Occipital lobe (tissue), 1 donor: ENCODE measurements at regions not wholly inside any gene's neighbourhood (a gene's known extent, or its start where the extent isn't known, plus 50 kb on each side); places are given as distances from the start of the nearest gene placed in this dataset.

Experiments
- DNase-seq: peaks from one replicate; lab custom pipeline; 2025; lab: John Stamatoyannopoulos, UW

DNA sequence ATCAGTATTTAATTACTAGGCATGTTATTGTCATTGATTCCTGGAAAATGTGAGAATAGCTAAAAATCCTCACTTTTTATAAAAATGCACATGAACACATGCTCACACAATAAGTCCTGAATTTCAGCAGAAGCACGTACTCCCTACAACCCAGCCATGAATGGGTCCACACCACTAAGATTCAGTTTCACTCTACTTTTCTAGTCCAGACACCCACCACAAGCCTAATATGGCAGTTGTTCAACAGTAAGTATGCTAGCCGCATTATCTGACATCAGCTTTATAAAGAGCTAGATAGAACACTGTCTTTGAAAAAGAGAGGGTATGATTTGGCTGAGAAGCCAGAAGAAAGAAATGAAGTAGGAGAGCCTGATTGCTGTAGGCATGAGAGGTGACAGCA is 639.3 kb downstream of the BRINP1 start:
- DNase-seq = no peak

DNA sequence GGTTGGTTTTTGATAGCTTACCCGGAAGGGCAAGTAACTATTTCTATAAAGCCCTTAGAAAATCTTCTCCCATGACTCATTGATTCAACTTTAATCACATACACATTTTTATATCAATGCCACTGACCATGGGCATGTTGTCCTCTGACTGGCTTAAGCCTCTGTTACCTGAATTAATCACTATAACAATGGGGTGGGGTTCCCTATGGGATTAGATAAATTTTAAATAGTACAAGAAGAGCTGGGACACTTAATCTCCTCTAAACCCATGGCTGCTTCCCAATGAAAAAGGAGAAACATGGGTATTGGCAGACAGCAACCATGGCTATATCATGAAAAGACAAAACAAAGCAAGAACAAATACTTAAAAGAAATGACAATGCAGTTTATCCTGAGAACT is 636.2 kb downstream of the BRINP1 start:
- DNase-seq = no peak

DNA sequence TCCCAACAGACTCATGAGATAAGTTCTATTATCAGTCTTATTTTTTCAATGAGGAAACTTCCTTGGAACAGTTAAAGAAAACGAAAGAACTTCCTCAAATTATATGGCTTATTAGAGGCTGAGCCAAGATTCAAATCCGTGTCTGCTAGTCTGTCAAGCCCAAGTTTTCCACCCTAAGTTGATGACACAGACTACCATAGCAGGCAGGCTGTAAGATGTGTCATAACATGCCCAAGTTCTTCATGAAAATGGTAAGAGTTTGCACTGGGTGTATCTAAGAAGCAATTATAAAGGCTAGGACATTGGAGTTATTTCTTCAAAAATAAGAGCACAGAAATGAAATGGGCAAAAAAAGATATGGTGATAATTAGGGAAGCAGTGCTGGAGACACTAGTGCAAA is 634.5 kb downstream of the BRINP1 start:
- no peak for DNase-seq

DNA sequence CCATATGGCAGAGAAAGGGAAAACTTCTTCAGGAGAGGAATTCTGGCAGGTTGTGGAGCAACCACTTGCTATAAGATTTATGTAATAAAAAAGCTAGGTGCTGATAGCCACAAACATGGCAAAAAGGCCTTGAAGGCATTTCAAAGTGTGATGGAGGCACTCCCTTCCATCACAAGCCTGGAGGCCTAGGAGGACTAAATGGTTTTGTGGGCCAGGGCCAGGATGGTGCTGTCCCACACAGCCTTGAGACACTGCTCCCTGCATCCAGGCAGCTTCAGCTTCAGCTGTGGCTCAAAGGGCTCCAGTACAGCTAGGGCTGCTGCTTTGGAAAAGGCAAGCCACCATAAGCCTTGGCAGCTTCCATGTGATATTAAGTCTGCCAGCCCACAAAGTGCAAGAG is 632.8 kb downstream of the BRINP1 start:
- DNase-seq = no peak

DNA sequence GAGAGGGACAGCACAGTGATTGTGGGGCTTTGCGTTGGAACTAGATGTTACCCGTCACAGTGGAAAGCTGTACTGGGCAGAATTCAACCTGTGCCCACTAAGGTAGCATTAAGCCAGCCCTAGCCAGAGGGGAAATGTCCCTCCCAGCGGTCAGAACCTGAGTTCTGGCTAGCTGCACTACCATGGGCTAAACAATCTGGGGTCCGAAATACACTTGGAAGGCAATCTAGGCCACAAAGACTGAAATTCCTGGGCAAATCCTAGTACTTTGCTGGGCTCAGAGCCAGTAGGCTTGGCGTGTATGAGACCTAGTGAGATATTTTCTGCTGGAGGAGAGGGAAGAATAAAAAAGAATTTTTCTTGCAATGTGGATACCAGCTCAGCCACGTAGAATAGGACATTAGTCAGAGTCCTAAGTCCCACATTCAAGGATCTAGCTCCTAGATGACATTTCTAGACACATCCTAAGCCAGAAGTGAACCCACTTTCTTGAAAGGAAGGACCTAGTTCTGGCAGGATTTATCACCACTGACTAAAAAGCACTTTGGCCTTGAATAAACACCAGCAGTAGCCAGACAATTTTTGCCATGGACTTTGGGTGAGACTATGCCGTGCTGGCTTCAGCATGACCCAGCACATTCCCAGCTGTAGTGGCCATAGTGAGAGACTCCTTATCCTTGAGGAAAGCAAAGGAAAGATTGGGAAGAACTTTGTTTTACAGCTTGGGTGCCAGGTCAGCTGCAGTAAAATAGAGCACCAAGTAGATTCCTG is 618.0 kb downstream of the BRINP1 start:
- DNase-seq = no peak

DNA sequence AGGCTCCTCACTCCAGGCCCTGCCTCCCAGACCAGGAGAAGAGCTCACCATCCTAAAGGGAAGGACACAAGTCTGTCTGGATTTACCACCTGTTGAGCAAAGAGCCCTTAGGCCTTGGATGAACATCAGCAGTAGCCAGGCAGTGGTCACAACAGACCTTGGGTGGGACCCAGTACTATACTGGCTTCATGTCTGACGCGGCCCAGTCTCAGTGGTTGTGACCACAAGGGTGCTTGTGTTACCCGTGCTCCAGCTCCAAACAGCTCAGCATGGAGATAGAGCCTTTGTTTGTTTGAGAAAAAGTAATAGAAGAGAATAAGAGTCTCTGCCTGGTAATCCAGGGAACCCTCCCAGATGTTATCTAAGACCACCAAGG is 617.4 kb downstream of the BRINP1 start:
- DNase-seq = no peak

DNA sequence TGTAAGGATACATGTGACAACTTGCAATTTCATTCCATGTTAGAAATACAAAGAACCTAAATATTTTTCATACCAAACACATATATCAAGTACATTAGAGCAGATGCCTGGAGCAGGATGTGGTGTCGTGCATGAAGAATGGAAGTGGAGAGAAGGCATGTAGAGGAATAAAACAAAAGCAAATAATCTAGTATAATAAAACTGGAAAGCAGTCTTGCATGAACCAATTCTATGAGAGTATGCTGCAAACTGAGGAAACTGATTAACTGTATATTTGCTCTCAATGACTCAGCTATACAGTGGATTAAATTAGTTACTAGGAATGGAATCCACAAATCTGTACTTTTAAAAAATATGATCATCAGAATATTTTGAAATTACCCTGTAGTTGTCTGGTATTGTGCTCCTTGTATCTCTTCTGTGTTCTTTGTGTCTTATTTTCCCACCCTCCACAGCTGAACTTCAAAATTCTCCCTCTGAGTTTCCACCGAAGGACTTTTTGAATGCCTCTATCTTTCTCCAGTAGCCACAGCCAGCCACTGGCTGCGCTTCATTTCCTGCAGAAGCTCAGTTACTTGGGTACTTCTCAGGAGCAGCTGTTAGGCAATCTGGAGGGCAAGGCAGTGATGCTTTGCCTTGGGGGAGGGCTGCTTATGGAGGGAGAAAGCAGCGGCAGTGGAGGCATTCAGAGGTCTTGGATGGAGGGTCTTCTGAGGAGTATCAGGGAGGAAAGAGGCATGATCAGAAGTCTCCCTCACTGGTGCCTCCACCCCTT is 608.0 kb downstream of the BRINP1 start:
- DNase-seq = no peak

DNA sequence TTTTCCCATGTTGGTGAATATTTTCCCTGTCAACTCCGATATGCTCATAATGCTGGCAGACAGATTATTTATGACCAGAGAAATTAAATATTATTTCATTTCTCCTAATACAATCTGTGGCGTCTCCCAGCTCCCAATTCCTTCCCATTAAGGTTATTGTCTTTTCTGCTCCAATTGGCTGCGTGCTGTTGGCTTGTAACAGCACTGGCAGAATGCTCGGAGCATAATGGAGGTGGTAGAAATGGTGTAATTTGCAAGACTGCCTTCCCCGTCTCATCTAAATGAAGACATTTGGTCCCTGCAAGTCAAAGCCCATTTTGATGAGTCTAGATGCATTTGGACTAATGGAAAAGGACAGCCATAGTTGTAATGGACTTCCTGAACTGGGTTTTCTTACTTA is 601.7 kb downstream of the BRINP1 start:
- DNase-seq = no peak

DNA sequence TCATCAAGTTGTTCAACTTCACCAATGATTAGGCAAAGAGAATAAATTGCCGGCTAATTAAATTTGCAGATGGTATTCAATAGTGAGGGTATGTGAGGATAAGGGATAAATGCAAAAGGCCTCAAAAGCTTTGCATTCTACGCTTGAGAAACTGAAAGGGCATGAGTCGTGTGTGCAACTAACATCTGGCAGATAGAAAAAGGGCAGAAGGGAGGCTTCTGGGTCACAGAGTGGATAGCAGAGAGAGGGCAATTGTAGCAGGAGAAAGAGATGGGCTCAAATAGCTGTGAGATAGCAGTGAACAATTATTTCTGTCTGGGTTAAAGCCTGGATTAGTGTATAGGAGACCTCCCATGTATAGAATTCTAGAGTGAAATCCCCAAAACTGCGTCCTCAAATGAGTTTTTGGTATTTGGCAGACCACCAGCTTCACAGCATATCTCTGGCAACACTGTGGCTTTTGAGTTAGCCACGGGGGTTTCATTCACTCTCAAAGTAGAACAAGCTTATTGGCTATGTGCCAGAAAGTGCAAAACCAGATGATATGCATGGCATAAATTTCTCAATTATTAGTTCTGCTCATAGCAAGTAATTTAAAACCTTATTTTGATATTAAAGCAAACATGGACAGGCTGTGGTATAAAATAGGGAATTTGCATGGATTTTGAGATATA is 586.3 kb downstream of the BRINP1 start:
- DNase-seq = no peak

DNA sequence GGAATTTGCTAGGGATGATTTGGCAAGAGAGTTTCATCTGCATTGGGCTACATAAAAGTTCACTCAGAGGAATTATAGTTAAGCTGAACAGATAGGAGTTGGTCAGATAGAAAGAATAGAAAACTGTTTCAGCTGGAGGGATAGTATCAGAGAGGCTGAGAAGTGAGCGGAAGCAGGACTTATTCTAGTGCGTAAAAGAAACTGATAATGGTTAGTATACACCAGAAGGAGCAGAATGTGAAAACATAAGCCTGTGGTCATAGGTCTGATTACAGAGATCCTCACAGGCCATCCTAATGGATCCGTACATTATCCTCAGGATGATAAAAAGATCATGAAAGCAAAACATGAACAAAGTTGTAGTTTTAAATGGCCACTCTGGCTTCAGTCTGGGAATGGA is 585.2 kb downstream of the BRINP1 start:
- DNase-seq = no peak

DNA sequence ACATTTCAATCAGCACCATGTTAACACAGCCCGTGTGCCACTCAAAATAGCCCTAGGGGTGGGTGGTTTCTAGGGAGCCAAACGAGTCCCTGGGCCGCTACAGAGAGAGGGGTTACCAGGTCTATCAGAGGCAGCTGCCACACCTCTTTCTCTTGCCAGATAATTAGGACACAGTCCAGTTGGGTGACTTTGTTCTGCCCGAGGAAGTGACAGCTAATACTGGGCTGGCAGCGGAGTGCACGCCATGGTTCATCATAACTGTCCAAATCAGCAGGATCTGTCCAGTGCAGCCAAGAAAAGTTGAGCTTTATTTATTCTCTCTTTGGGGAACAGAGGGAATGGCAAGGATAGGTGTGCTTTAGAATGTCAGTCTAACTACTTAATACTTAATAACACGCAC is 583.8 kb downstream of the BRINP1 start:
- DNase-seq = no peak

DNA sequence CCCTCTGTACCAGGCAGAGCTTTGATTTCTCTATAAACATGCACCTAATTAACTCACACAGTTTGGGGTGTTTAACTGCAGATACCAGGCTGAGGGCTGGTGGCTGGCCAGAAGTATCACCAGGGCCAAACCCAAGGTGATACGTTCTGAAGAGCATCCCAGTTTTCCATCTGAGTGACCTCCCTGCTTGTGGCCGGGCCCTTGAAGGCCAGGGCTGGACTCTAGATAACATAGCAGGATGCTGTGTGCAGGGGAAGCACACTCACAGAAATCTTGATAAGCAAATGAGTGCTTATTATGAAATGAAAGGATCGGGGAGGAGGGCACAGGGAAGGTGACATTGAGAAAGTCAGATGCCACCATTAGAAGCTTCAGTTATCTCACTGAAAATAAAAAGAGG is 582.4 kb downstream of the BRINP1 start:
- no peak for DNase-seq

DNA sequence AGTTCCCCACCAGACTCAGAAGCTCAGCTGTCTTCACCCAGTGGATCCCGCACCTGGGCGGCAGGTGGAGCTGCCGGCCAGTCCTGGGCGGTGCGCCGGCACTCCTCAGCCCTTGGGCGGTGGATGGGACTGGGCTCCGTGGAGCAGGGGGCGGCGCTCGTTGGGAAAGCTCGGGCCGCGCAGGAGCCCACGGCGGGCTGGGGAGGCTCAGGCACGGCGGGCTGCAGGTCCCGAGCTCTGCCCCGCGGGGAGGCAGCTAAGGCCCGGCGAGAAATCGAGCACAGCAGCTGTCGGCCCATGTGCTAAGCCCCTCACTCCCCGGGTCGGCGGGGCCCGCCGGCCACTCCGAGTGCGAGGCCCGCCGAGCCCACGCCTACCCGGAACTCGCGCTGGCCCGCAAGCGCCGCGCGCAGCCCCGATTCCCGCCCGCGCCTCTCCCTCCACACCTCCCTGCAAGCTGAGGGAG is 560.0 kb downstream of the BRINP1 start:
- no peak for DNase-seq

DNA sequence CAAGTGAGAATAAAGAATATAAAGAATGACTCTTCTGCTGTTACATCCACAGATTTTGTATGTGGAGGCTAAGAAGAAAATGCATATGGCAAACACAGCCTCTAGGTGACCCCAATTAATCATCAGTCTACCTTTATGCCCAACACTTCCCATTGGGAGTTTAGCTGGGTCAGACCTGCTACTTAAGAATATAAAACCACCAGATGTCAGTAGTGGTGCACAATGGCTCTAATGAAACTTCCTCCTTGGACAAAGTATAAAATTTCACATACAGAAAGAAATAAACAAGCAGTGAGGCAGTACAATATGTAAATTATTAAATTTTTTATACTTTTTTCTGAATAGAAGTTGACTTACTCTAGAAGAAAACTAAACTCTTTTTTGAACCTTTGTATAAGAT is 539.9 kb downstream of the BRINP1 start:
- DNase-seq = no peak

DNA sequence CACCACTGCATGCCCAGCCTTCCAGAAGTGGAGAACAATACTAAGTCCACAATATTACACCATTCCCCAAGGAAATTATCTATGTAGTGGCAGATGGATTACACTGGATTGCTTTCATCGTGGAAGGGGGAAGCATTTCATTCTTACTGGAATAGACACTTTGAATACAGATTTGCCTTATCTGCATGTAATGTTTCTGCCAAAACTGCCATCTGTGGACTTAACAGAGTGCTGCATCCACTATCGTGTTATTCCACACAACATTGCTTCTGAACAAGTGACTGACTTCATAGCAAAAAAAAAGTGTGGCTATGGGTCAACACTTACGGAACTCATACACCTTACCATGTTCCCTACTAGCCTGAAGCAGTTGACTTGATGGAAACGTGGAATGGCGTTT is 536.9 kb downstream of the BRINP1 start:
- DNase-seq = no peak

DNA sequence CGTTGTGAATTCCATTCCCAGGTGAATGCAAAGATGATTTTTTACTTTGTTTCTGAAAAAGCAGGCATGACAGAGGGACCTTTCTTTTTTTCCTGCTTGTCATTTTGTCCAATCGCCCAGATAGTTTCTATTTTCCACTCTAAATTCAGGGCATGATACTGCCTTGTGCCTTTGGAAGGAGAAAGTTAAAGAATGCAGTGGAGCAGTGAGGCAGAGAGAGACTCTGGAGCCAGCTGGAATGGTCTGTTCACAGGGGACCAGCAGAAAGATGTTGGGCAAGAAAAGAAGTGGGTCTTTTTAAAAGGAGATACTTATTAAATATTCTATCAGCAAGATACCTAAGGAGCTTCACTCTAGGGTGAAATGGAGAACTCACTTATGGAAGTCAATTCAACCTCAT is 532.3 kb downstream of the BRINP1 start:
- DNase-seq = no peak

DNA sequence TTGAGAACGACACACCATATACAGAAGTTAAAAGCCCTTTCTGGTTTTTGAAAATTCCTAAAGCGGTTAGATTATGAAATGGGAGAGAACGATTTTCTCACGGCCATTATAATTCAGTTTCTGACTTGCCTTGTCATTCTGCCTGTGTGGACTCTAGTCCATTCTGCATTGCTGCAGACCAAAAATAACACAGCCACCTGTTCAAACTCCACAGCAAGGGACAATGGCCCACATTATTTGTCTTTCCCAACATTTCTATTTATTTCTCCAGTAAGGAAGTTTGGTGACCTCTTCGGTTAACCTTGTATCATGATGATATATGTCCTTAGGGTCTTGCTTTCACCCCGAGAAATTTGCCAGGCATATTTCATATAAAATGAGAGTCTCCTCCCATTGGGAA is 497.7 kb downstream of the BRINP1 start:
- DNase-seq = no peak

DNA sequence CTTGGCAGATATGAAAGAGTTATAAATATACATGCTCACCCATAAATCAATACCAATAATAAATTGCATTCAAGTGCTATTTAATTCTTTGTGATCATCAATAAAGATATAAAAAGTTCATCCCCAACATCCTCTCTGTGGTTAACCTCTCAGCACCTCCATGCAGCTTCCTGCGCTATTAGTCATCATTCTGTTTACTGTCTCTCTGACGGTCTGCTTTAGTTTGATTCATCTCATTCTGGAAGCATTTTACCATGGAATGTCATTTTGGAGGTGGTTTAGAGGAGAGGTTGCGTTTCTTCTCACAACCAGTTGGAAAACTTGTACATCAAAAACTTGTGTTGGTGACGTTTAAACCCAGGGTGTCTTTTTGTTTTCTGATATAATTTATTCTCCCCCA is 486.6 kb downstream of the BRINP1 start:
- no peak for DNase-seq

DNA sequence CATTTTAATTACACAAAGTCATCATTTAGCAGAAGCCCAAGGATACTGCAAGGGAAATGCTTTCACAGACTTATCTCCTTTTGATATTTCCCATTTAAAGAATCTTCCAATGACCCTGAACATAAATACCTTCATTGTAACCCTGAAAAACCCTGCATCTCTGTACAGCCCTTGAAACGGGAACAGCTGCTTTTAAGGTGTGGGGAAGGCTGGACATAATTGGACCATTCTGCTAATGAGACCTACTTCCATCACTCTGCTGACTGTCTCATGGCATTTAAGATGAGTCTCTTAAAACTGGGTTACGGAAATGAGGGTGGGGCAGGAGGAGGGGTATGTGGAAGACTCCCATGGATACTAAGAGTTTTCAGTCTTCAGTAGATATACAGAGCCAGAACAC is 485.8 kb downstream of the BRINP1 start:
- DNase-seq = no peak

DNA sequence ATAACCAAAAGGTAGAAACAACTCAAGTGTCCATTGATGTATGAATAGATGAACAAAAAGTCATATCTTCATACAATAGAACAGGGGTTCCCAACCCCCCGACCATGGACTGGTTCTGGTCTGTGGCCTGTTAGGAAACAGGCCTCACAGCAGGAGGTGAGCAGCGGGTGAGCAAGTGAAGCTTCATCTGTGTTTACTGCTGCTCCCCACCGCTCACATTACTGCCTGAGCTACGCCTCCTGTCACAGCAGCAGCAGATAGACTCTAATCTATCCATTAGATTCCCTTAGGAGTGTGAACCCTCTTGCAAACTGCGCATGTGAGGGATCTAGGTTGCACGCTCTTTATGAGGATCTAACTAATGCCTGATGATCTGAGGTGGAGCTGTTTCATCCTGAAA is 478.0 kb downstream of the BRINP1 start:
- DNase-seq = no peak

DNA sequence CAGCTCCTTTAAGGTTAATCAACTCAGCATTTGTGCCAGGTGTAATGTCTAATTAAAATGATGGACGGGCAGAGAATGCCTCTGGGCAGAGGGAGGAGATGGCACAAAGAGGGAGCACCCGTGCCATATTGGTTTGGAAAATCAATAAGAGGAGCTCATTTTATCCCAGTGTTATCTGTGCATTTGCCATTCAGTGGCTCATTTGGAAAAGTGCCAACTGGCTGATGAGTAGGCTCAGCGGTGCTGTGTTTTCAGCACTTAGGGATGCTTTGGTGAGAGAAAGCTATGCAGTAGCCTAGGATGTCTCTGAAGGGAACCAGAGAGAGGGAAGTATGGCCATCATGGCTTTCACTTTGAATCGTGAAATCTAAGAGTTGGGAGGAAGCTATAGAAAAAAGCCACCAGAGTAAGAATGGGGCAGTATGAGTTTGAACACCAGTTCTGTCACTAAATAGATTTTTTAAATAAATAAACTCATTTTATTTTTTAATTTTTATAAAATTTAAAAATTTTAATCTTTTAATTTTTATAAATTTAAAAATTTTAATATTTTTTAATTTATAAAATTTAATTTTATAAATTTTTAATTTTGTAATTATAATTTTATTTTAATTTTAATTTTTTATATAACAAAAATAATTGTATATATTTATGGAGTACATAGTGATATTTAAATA is 472.8 kb downstream of the BRINP1 start:
- DNase-seq = no peak

DNA sequence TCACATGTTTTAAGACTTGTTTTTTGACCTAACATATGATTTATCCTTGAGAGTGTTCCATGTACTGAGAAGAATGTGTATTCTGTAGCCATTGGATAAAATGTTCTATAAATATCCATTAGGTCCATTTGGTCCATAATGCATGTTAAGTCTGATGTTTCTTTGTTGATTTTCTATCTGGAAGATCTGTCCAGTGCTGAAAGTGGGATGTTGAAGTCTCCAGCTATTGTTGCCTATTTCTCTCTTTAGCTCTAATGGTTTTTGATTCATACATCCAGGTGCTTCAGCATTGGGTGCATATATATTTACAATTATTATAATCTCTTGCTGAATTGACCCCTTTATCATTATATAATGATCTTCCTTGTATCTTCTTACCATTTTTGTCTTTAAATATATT is 451.1 kb downstream of the BRINP1 start:
- no peak for DNase-seq
